ENCODE measurements at regions not wholly inside any gene's neighbourhood (a gene's known extent, or its start where the extent isn't known, plus 50 kb on each side); places are given as distances from the start of the nearest gene placed in this dataset.

DNA sequence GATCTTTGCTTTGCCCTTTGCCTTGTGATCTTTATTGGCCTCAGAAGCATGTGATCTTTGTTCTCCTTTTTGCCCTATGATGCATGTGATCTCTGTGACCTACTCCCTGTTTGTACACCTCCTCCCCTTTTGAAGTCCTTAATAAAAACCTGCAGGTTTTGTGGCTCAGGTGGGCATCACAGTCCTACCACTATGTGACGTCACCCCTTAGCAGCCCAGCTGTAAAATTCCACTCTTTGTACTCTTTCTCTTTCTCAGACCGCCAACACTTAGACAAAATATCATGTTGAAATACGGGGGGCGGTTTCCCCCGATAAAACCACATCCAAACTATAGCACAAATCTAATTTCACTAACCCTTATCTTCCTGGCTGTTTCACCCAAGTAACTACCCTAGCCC, 76.7 kb upstream of the RAPGEF4 start:
- no peak overlapping the region for H3K27ac Mint-ChIP-seq
- peaks cover 0 to 7% (median 5%) of the 10 kb centered on the region in 3 donors for H3K27me3 Mint-ChIP-seq (ENCODE audit: low read depth in 3 of 3)
- no peak overlapping the region for H3K4me3 Mint-ChIP-seq
- H3K9me3 Mint-ChIP-seq = peaks cover 4 to 31% (median 15%) of the 10 kb centered on the region in 6 donors
- H3K36me3 Mint-ChIP-seq = peaks cover 0 to 10% (median 0%) of the 10 kb centered on the region in 3 donors
- H3K4me1 Mint-ChIP-seq = no peaks in the 10 kb centered on the region
- DNase-seq = no peak

DNA sequence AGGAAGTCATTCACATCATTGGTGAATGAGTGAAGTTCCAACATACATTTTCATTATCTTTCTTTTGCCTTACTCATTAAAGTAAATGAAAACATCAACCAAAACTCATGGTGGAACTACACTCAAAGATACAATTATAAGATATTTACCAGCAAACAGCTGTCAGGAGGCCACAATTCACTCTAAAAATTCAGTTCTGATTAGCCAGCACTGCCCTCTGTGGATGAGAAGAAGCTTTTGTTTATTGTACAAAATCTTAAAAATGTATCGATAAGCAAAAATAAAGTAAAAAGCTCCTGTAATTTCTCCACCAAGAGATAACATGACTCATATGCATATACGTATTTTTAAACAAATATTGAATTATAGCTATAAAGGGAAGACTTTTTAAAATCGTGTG, 73.5 kb upstream of the RAPGEF4 start:
- H3K4me1 Mint-ChIP-seq = no peaks in the 10 kb centered on the region
- H3K27ac Mint-ChIP-seq = no peak overlapping the region
- peaks cover 4 to 31% (median 17%) of the 10 kb centered on the region in 6 donors for H3K9me3 Mint-ChIP-seq
- H3K36me3 Mint-ChIP-seq = peaks cover 0 to 8% (median 0%) of the 10 kb centered on the region in 3 donors
- no peak for DNase-seq
- peaks cover 3 to 17% (median 5%) of the 10 kb centered on the region in 3 donors for H3K27me3 Mint-ChIP-seq (ENCODE audit: low read depth in 3 of 3)
- no peak overlapping the region for H3K4me3 Mint-ChIP-seq

DNA sequence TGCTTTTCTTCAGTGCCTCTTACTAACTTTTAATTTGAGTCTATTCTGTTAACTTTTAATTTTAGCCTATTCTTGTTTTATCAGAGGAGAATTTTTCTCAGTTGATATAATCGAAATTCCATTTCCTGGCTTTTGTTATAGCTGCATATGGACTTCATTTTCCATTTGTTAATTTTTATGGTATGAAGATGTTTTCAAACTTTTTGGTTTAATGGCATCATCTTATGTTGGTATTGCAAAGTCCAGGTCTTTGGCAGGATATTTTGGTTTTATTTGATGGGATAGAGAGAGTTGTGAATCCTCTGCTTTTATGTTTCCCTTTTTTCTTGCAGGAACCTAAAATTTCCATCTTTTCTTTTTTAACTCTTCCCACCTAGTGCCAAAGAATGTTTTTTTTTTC, 70.9 kb upstream of the RAPGEF4 start:
- Mint-ChIP-seq H3K4me3 (no peak overlapping the region), H3K9me3 (peaks cover 1 to 9% (median 7%) of the 10 kb centered on the region in 6 donors), H3K27me3 (ENCODE audit: low read depth in 3 of 3) (peaks cover 2 to 19% (median 3%) of the 10 kb centered on the region in 3 donors), H3K36me3 (no peaks in the 10 kb centered on the region), H3K27ac (no peak overlapping the region), H3K4me1 (no peaks in the 10 kb centered on the region)
- no peak for DNase-seq

DNA sequence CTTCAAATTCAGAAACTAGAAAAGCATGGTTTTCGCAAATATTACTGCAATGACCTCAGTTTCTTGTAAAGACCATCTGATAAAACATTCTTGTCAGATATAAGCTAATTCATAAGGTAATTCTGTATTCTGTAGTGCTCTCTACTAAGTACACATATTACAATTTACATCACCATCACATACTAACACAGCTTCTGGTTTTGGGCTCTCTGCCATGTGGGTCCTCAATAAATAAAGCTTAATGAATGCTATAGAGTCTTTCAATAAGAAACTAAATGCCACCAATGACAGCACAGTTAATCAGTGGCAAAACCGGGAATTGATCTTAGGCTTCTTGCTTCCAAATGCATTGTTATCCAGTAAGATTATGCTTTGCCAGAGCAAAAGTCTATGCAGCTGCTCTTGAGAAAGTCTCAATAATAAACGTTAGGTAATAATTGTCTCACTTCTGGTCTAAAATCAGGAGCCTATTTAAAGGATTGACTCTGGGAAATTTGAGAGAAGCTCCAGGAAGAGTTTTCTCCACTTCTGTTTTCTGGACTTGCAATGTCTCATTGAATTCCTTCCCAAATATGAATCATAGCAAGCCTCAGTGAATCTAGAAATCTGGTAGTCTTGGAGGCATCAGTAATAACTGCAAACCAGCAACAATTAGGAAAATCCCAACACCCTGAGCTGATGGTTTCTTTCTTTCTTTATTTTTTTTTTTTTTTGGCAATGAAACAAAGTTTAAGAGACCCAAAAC, 67.9 kb upstream of the RAPGEF4 start:
- Mint-ChIP-seq H3K27me3 (ENCODE audit: low read depth in 3 of 3) (peaks cover 3 to 19% (median 3%) of the 10 kb centered on the region in 3 donors), H3K36me3 (no peaks in the 10 kb centered on the region), H3K27ac (no peak overlapping the region), H3K9me3 (peaks cover 0 to 5% (median 0%) of the 10 kb centered on the region in 6 donors), H3K4me1 (no peaks in the 10 kb centered on the region), H3K4me3 (no peak overlapping the region)
- no peak for DNase-seq

DNA sequence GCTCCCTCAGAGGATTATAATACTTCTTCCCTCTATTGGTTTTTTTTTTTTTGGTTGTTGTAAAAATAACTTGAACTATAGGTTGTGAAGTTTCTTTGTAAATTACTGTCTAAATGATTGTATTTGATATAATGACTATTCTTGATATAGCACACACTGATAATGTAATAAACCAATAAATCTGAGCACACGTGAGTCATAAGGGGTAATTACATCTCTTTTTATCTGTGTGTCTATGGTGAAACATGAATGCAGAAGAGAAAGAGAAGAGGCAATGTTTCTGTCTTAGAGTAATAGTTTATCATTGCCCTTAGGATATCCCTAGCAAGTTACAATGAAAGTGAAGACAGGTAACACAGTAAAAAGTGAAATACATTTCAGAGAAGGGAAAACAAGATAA, 64.1 kb upstream of the RAPGEF4 start:
- H3K27me3 Mint-ChIP-seq (ENCODE audit: low read depth in 3 of 3) = peaks cover 6 to 13% (median 6%) of the 10 kb centered on the region in 3 donors
- no peak overlapping the region for H3K27ac Mint-ChIP-seq
- H3K4me1 Mint-ChIP-seq = no peaks in the 10 kb centered on the region
- DNase-seq = no peak
- H3K4me3 Mint-ChIP-seq = no peak overlapping the region
- H3K9me3 Mint-ChIP-seq = peaks cover 0 to under 1% (median 0%) of the 10 kb centered on the region in 6 donors
- no peaks in the 10 kb centered on the region for H3K36me3 Mint-ChIP-seq

DNA sequence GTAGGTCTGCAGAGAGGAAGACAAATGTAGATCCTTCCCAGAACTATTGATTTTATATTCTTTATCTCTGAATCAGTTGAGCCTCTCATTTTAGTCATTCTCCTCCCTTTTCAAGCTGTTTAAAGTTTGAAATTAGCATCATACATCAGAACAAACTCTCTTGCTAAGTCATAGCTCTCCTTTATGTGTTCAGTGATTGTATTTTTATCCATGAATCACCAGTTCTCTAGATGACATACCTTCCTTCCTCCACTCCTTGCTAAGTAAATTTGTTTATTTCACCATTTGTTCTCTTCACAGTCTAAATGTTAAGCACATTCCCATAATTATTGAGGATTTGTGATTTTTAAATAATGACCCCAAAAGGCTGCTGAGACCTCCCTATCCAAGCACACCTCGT, 63.5 kb upstream of the RAPGEF4 start:
- H3K27me3 Mint-ChIP-seq (ENCODE audit: low read depth in 3 of 3) = peaks cover 4 to 11% (median 6%) of the 10 kb centered on the region in 3 donors
- no peaks in the 10 kb centered on the region for H3K9me3 Mint-ChIP-seq
- H3K4me1 Mint-ChIP-seq = no peaks in the 10 kb centered on the region
- H3K4me3 Mint-ChIP-seq = no peak overlapping the region
- no peak for DNase-seq
- H3K36me3 Mint-ChIP-seq = no peaks in the 10 kb centered on the region
- H3K27ac Mint-ChIP-seq = no peak overlapping the region

DNA sequence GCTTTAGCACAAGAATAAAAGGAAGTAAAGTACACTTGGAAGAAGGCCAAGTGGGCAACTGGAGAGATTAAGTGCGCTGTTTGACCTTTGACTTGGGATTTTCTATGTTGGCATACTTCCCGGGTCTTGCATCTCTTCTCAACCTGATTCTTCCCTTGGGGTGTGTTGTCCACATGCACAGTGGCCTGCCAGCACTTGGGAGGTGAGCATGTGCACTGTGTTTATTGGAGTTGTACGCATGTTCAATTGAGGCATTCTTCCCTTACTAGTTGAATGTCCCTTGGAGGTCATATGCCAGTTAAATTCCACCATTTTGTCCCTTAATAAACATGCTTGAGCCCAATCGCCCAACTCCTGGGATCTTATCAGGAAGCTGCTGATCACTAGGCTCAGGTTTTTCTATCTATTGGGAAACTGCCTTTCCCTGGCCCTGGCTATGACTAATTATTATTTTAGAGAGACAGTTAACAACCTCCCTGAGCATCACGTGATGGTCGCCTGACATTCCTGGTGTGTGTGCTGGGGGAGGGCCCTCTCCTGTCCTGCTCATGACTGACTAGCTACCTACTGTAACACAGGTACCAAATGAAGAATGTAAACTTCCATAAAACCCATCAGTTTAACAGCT, 62.5 kb upstream of the RAPGEF4 start:
- no peaks in the 10 kb centered on the region for H3K9me3 Mint-ChIP-seq
- no peak overlapping the region for H3K4me3 Mint-ChIP-seq
- no peak overlapping the region for H3K27ac Mint-ChIP-seq
- H3K27me3 Mint-ChIP-seq (ENCODE audit: low read depth in 3 of 3) = peaks cover 4 to 10% (median 6%) of the 10 kb centered on the region in 3 donors
- H3K4me1 Mint-ChIP-seq = no peaks in the 10 kb centered on the region
- no peaks in the 10 kb centered on the region for H3K36me3 Mint-ChIP-seq
- DNase-seq = no peak

GRCh38 chr2:172674034-172674967, 61.3 kb upstream of the RAPGEF4 start:
- Mint-ChIP-seq H3K36me3 (no peaks in the 10 kb centered on the region), H3K27me3 (ENCODE audit: low read depth in 3 of 3) (peaks cover 4 to 10% (median 6%) of the 10 kb centered on the region in 3 donors), H3K4me1 (no peaks in the 10 kb centered on the region), H3K9me3 (no peaks in the 10 kb centered on the region), H3K27ac (no peak overlapping the region), H3K4me3 (no peak overlapping the region)
- peak in 1 of 3 donors; percentile 0 for DNase-seq

- Mint-ChIP-seq H3K4me1 (no peaks in the 10 kb centered on the region), H3K4me3 (no peak overlapping the region), H3K9me3 (no peaks in the 10 kb centered on the region), H3K27ac (no peak overlapping the region), H3K27me3 (ENCODE audit: low read depth in 3 of 3) (peaks cover 4 to 10% (median 6%) of the 10 kb centered on the region in 3 donors), H3K36me3 (no peaks in the 10 kb centered on the region)
- DNase-seq = no peak
Observed at GRCh38 chr2:172674968-172675303, 60.7 kb upstream of the RAPGEF4 start.

GRCh38 chr2:172677363-172677762, 58.3 kb upstream of the RAPGEF4 start:
- Mint-ChIP-seq H3K27ac (no peak overlapping the region), H3K4me1 (no peaks in the 10 kb centered on the region), H3K4me3 (no peak overlapping the region), H3K36me3 (no peaks in the 10 kb centered on the region), H3K9me3 (no peaks in the 10 kb centered on the region), H3K27me3 (ENCODE audit: low read depth in 3 of 3) (peaks cover 2 to 4% (median 3%) of the 10 kb centered on the region in 3 donors)
- no peak for DNase-seq

DNA sequence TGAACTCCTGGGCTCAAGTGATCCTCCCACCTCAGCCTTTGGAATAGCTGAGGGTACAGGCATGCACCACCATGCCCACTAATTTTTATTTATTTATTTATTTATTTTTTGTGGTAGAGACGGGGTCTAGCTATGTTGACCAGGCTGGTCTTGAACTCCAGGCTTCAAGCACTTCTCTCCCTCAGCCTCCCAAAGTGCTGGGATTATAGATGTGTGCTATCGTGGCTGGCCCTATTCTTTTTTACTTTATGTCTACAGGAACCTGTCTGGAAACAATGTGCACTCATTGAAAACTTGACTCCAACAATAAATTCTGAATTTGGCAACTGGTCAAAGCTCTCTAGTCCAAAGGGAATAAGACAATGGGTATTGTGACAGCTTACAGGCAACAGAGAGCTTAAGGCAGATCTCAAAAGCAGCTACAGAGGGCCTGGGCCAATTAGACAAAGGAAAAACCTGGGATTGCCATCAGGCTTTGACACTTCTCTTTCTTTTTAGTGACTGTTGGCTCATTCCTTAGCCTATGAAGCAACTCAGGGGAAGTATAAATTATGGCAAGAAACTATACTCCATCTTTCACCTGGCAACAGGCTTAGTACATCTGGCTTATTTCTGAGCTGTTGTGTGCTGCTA, 55.1 kb upstream of the RAPGEF4 start:
- Mint-ChIP-seq H3K36me3 (no peaks in the 10 kb centered on the region), H3K9me3 (peaks cover 0 to 5% (median 0%) of the 10 kb centered on the region in 6 donors), H3K27me3 (ENCODE audit: low read depth in 3 of 3) (peaks cover 0 to 3% (median 0%) of the 10 kb centered on the region in 3 donors), H3K4me3 (no peak overlapping the region), H3K4me1 (no peaks in the 10 kb centered on the region), H3K27ac (no peak overlapping the region)
- DNase-seq = no peak

DNA sequence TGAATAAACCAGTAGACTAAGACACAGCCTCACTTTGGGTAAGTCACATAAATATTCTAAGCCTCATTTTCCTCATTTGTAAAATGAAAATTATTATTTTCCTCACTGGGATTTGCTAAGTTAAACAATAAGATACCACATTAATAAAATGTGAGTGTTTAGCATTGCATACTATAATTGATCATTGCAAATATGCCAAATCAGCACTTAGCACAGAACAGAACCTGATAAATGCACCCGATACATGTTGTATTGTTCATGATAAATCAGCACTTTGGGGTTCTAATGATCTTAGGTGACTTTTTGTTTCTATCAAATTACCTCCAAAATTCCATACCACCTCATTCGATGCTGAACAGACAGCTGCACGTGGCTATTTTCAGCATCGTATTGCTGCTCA, 50.2 kb upstream of the RAPGEF4 start:
- no peak overlapping the region for H3K4me3 Mint-ChIP-seq
- H3K27ac Mint-ChIP-seq = no peak overlapping the region

More for the DNA sequence above, 50.2 kb upstream of the RAPGEF4 start:
- Mint-ChIP-seq H3K27me3 (ENCODE audit: low read depth in 3 of 3) (peaks cover 0 to 16% (median 1%) of the 10 kb centered on the region in 3 donors), H3K9me3 (peaks cover 2 to 24% (median 6%) of the 10 kb centered on the region in 6 donors), H3K4me1 (no peaks in the 10 kb centered on the region), H3K36me3 (peaks cover 0 to 3% (median 3%) of the 10 kb centered on the region in 3 donors)
- no peak for DNase-seq

Data from immature natural killer cell (primary cell).